ENCODE measurements at regions not wholly inside any gene's neighbourhood (a gene's known extent, or its start where the extent isn't known, plus 50 kb on each side); places are given as distances from the start of the nearest gene placed in this dataset.

DNA sequence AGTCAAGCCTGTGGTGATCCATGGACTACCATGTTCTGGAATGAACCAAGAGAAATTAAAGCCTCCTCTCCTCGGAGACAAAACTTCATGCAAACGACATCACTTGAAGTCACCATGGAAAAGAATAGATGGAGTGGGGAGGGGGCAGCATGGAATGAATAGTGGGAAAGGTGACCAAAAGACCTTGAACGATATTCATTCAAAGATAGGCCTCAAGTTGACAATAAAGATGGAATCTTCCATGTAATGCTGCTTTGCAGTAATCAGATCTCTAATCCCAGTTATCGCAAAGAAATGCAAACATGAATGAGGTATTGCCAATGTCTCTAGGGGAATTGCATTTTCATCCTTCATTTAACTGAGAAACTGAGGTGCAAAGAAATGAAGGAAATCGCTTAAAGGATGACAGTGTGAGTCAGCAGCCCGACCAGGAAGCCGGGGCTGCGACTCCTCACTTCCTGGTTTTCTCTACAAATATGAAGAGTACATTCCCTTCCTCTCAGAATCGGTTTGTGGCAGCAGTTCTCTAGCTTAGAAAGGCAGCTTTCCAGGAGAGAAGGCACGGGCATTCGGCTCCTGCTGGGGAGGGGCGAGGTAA is 65.6 kb upstream of the RREB1 start (continued):
- TF ChIP-seq, protein P1, sequence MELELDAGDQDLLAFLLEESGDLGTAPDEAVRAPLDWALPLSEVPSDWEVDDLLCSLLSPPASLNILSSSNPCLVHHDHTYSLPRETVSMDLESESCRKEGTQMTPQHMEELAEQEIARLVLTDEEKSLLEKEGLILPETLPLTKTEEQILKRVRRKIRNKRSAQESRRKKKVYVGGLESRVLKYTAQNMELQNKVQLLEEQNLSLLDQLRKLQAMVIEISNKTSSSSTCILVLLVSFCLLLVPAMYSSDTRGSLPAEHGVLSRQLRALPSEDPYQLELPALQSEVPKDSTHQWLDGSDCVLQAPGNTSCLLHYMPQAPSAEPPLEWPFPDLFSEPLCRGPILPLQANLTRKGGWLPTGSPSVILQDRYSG (tag; conservative IDR thresholded peaks at IDR 0.05; ENCODE audit: low read depth), result peak; percentile 65; the same call in 1 of the 2 replicates
- TF ChIP-seq E2F3 (CRISPR knock-in tag; IDR thresholded peaks at IDR 0.05) (no peak), SMAD2 (IDR thresholded peaks at IDR 0.05; ENCODE audit: low read depth, low read length) (no peak), HCFC1 (IDR thresholded peaks at IDR 0.05; ENCODE audit: low read depth, low read length) (no peak), HNRNPLL (IDR thresholded peaks at IDR 0.05; ENCODE audit: low read depth, low read length, poor library complexity, severe bottlenecking) (no peak), SMC3 (conservative IDR thresholded peaks at IDR 0.05; ENCODE audit: insufficient read depth, low read depth, low read length) (no peak), ZNF830 (CRISPR knock-in tag; IDR thresholded peaks at IDR 0.05) (no peak), HMG20A (CRISPR knock-in tag; conservative IDR thresholded peaks at IDR 0.05) (no peak), PBX2 (CRISPR knock-in tag; IDR thresholded peaks at IDR 0.05; ENCODE audit: low read depth) (no peak), PBX2 (tag; conservative IDR thresholded peaks at IDR 0.05; ENCODE audit: low read depth) (no peak), ZNF780A (CRISPR knock-in tag; IDR thresholded peaks at IDR 0.05) (no peak), TFAM (CRISPR knock-in tag; conservative IDR thresholded peaks at IDR 0.05) (no peak), ZNF586 (CRISPR knock-in tag; conservative IDR thresholded peaks at IDR 0.05) (peak; percentile 15; the same call in 1 of the 2 replicates), ZNF197 (CRISPR knock-in tag; IDR thresholded peaks at IDR 0.05; ENCODE audit: low read depth) (peak; percentile 88; the same call in 1 of the 2 replicates), BMI1 (IDR thresholded peaks at IDR 0.05; ENCODE audit: low read length) (no peak), ZNF561 (CRISPR knock-in tag; conservative IDR thresholded peaks at IDR 0.05) (no peak)
- TF ChIP-seq, protein P2, sequence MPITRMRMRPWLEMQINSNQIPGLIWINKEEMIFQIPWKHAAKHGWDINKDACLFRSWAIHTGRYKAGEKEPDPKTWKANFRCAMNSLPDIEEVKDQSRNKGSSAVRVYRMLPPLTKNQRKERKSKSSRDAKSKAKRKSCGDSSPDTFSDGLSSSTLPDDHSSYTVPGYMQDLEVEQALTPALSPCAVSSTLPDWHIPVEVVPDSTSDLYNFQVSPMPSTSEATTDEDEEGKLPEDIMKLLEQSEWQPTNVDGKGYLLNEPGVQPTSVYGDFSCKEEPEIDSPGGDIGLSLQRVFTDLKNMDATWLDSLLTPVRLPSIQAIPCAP (CRISPR knock-in tag; IDR thresholded peaks at IDR 0.05; ENCODE audit: borderline replicate concordance), result no peak
- TF ChIP-seq, protein P3, sequence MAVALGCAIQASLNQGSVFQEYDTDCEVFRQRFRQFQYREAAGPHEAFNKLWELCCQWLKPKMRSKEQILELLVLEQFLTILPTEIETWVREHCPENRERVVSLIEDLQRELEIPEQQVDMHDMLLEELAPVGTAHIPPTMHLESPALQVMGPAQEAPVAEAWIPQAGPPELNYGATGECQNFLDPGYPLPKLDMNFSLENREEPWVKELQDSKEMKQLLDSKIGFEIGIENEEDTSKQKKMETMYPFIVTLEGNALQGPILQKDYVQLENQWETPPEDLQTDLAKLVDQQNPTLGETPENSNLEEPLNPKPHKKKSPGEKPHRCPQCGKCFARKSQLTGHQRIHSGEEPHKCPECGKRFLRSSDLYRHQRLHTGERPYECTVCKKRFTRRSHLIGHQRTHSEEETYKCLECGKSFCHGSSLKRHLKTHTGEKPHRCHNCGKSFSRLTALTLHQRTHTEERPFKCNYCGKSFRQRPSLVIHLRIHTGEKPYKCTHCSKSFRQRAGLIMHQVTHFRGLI (CRISPR knock-in tag; IDR thresholded peaks at IDR 0.05), result peak; percentile 61; the same call in 1 of the 2 replicates
- TF ChIP-seq, protein P4, sequence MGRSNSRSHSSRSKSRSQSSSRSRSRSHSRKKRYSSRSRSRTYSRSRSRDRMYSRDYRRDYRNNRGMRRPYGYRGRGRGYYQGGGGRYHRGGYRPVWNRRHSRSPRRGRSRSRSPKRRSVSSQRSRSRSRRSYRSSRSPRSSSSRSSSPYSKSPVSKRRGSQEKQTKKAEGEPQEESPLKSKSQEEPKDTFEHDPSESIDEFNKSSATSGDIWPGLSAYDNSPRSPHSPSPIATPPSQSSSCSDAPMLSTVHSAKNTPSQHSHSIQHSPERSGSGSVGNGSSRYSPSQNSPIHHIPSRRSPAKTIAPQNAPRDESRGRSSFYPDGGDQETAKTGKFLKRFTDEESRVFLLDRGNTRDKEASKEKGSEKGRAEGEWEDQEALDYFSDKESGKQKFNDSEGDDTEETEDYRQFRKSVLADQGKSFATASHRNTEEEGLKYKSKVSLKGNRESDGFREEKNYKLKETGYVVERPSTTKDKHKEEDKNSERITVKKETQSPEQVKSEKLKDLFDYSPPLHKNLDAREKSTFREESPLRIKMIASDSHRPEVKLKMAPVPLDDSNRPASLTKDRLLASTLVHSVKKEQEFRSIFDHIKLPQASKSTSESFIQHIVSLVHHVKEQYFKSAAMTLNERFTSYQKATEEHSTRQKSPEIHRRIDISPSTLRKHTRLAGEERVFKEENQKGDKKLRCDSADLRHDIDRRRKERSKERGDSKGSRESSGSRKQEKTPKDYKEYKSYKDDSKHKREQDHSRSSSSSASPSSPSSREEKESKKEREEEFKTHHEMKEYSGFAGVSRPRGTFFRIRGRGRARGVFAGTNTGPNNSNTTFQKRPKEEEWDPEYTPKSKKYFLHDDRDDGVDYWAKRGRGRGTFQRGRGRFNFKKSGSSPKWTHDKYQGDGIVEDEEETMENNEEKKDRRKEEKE (IDR thresholded peaks at IDR 0.05; ENCODE audit: borderline replicate concordance in 1 of 2, control insufficient read depth in 1 of 2, low read depth in 2 of 2, low read length in 1 of 2), result no peak

Data from K562 (cell line).